KOPT-K1 (cell line): ENCODE measurements at regions not wholly inside any gene's neighbourhood (a gene's known extent, or its start where the extent isn't known, plus 50 kb on each side); places are given as distances from the start of the nearest gene placed in this dataset.
"Not testable (repeated sequence)": the region's sequence is repeated elsewhere in the genome, so short reads cannot be mapped to it uniquely, and the experiment has no call there.

Experiments
- H3K27ac ChIP-seq: fragments of 200-600 bp; sonication (generic); 2 replicates; pipeline ENCODE4 v1.5.1; 2016; ENCODE audit warnings: antibody characterized with exemption, mild to moderate bottlenecking, low read depth, low read length; ENCODE audit not compliant: poor library complexity, severe bottlenecking
- H3K36me3 ChIP-seq: fragments of 200-600 bp; sonication (generic); 2 replicates; pipeline ENCODE4 v1.5.1; 2017; ENCODE audit warnings: antibody characterized with exemption, mild to moderate bottlenecking, low read length, moderate library complexity; ENCODE audit not compliant: insufficient read depth
- H3K9me3 ChIP-seq: fragments of 200-600 bp; sonication (generic); 2 replicates; pipeline ENCODE4 v1.5.1; 2017; ENCODE audit warnings: antibody characterized with exemption, low read length, mild to moderate bottlenecking; ENCODE audit not compliant: insufficient read depth, poor library complexity, severe bottlenecking

DNA sequence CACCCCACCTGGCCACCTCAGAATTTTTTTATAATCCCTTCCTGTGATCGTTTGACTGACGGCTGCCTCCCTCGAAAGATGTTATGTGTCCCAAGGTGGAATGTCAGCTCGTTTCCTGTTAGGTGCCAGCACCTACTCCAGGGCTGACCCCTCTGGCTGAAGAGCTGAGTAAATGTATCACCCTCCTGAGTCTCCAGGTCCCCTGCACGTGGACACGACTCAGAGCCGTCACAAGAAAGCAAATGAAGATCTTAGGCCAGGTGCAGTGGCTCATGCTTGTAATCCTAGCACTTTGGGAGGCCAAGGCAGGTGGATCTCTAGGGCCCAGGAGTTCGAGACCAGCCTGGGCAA, 273.2 kb downstream of the C16orf95 start:
- no peaks in the 10 kb centered on the region for H3K9me3 ChIP-seq
- no peak overlapping the region for H3K27ac ChIP-seq
- H3K36me3 ChIP-seq = no peaks in the 10 kb centered on the region

GRCh38 chr16:87044829-87045228, 272.4 kb downstream of the C16orf95 start:
- Histone ChIP-seq H3K27ac (no peak overlapping the region), H3K9me3 (no peaks in the 10 kb centered on the region), H3K36me3 (no peaks in the 10 kb centered on the region)

DNA sequence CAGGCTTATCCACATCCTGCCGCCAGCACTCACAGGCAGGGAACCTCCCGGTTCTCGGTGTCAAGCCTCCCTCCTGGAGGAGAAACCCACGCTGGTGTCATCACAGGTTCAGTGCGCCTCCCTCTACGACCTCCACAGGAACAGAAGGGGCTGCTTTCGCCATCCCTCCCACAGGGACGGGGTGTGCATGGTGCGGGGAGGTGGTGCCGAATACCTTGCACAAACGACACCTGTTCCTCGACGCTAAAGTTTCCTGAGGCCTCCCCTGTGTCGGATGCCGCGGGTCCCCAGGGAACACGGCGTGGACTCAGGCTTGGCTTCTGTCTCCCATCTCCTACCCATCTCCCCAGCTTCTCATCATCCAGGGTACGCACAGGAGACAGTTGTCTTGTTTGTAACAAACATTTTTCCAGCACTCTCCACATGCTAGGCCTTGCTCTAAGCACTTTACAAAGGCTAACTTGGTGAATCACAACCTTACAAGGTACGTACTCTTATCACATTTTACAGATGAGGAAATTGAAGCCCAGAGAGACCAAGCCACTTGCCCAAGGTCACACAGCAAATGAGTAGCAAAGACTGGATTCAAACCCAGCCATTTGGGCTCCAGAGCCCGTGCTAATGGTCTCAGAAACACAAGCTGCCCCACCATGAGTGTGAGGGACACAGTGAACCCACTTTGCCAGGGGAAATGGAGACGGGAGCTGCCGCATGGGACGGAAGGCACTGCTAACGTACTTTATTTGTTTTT, 271.6 kb downstream of the C16orf95 start:
- H3K9me3 ChIP-seq = no peaks in the 10 kb centered on the region
- no peaks in the 10 kb centered on the region for H3K36me3 ChIP-seq
- no peak overlapping the region for H3K27ac ChIP-seq

GRCh38 chr16:87046235-87046634, 271.0 kb downstream of the C16orf95 start:
- no peaks in the 10 kb centered on the region for H3K36me3 ChIP-seq
- no peak overlapping the region for H3K27ac ChIP-seq
- no peaks in the 10 kb centered on the region for H3K9me3 ChIP-seq

DNA sequence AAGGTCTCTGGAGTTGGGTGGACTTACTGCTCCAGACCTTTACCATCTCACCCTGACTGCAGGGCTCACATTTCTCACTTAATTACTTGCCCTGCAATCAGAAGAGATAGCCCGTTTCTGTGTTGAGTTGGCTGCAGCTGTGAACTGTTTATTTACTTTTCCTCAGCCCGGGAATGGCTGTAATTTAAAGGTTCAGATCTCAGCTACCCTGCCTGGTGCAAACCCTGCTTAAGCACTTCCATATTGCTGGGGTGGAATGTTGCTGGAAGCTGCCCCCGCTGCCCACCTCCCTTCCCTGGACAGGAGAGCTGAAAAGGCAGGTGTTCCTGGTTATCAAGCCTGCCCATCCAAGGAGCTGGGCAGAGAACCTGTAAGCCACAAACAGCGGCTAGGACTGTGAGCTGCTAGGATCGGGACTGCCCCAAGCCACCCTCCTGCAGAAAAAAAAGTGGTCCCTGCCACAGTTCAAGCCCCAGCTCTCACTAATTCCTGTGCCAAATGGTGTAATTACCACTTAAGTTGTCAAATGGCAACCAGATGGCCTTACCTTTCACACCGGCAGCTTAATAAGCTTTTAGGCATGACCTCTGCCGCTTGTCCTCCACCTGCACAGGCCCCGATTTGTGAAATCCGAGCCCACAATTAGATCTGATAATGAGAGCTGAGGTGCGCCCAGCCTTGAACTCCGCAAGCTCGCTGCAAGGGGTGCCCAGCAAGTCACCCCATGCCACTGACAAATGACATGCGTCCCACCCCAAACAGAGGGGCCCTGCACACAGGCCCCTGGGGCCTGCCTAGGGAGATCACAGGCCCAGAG, 269.8 kb downstream of the C16orf95 start:
- no peak overlapping the region for H3K27ac ChIP-seq
- no peaks in the 10 kb centered on the region for H3K36me3 ChIP-seq
- no peaks in the 10 kb centered on the region for H3K9me3 ChIP-seq

DNA sequence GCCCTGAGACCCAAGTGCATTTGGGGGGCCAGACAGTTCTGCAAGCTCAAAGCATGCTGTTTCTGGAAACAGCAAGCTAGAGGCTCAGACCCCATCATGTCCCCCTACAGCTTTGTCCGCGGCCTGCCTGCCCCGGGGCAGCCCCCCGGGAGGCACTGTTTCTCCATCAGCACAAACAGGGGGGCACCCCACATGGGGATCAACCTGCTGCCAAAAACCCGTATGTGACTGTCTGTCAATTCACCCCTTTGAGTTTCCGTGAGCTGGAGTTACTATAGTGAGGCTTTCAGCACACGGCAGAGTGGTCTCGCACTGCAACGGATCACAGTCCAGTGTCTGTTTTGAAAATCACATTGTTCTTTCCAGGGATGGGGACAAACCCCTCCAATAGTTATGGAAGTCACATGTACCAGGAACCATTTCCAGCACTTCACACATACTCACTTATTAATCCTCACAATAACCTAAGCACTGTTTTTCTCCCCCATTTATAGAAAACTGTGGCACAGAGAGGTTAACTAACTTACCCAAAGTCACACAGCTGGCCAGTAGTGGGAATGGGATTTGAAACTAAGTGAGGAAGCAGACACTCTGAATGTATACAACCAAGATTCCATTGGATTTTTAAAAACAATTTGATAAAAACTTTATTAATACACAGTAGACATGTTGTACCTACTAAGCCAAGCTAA, 269.0 kb downstream of the C16orf95 start:
- Histone ChIP-seq H3K27ac (no peak overlapping the region), H3K9me3 (no peaks in the 10 kb centered on the region), H3K36me3 (no peaks in the 10 kb centered on the region)

- Histone ChIP-seq H3K9me3 (no peaks in the 10 kb centered on the region), H3K27ac (no peak overlapping the region), H3K36me3 (no peaks in the 10 kb centered on the region)
Observed at GRCh38 chr16:87048730-87049115, 268.5 kb downstream of the C16orf95 start.

- H3K36me3 ChIP-seq, H3K9me3 ChIP-seq, H3K27ac ChIP-seq: not testable (repeated sequence)
Observed at GRCh38 chr16:87049216-87049615, 268.0 kb downstream of the C16orf95 start.

DNA sequence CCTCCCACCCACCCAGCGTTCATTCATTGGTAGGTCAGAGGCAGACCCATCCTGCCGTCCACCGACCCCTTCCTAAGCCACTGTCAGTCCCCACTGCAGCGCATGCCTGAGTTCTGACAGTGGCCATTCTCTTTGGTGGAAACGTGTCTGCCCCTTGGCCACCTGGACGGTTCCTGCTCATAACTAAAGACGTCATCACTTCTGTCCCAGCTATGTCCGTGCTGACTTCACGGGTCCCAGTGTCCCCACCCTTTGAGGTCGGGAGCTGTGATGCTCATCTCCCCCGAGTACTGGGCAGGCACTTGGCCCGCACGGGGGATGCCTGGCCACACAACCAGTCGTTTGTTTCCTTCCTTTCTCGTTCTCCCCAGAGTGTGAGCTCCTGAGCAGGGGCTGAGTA, 267.1 kb downstream of the C16orf95 start:
- Histone ChIP-seq H3K9me3 (no peaks in the 10 kb centered on the region), H3K36me3 (no peaks in the 10 kb centered on the region)

GRCh38 chr16:87051526-87052320, 265.5 kb downstream of the C16orf95 start:
- Histone ChIP-seq H3K27ac (no peak overlapping the region), H3K36me3 (no peaks in the 10 kb centered on the region), H3K9me3 (no peaks in the 10 kb centered on the region)

More for the DNA sequence above, 267.1 kb downstream of the C16orf95 start:
- no peak overlapping the region for H3K27ac ChIP-seq

GRCh38 chr16:87052506-87052905, 264.7 kb downstream of the C16orf95 start:
- Histone ChIP-seq H3K36me3 (no peaks in the 10 kb centered on the region), H3K9me3 (no peaks in the 10 kb centered on the region), H3K27ac (no peak overlapping the region)

- Histone ChIP-seq H3K9me3 (no peaks in the 10 kb centered on the region), H3K36me3 (no peaks in the 10 kb centered on the region), H3K27ac (no peak overlapping the region)
Observed at GRCh38 chr16:87053016-87053982, 263.9 kb downstream of the C16orf95 start.

DNA sequence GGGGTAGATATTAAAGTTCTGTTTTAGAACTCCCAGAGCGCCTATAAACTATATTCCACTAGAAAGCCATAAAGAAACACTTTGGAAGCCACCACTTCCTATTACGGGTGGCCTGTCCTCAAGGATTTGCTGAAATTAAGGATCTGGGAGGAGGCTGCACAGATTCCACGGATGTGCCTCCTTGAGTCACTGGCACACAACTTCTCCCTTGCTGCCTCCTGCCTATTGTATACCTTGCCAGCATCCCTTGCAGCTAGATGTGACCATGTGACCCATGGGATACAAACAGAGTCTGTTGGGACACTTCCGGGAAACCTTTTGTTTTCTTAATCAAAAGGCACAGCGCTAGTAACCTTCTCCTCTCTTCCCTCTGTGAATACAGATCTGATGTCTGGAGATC, 263.0 kb downstream of the C16orf95 start:
- Histone ChIP-seq H3K36me3 (no peaks in the 10 kb centered on the region), H3K9me3 (no peaks in the 10 kb centered on the region), H3K27ac (no peak overlapping the region)

- no peaks in the 10 kb centered on the region for H3K9me3 ChIP-seq
- H3K27ac ChIP-seq = no peak overlapping the region
- H3K36me3 ChIP-seq = no peaks in the 10 kb centered on the region
Observed at GRCh38 chr16:87054856-87055255, 262.3 kb downstream of the C16orf95 start.
